Activated naive CD8-positive, alpha-beta T cell treated with anti-CD3 and anti-CD28 coated beads, Interleukin-2, amount 10 ng/mL, durations not matched to agents 7 days and 5 days (primary cell): ENCODE measurements at regions not wholly inside any gene's neighbourhood (a gene's known extent, or its start where the extent isn't known, plus 50 kb on each side); places are given as distances from the start of the nearest gene placed in this dataset.

Source experiments
- ATAC-seq: fragments of 150-1000 bp; cut with Tn5 transposase; one replicate; pipeline ENCODE4 v1.10.0; 2021; ENCODE audit warnings: low read depth, moderate library complexity
- POLR2A ChIA-PET: fragments of 350-600 bp; sonication (Branson Sonifier 250); formaldehyde crosslinking; loops from one replicate; lab custom pipeline; 2021; ENCODE audit warnings: antibody characterized with exemption; lab: Charles Lee
- DNase-seq: peaks from one replicate; pipeline ENCODE4 v3.0.0; 2021
- H3K27ac Mint-ChIP-seq: one replicate; pipeline ENCODE4 v1.8.0; 2022; ENCODE audit warnings: mild to moderate bottlenecking, mixed read lengths
- H3K27me3 Mint-ChIP-seq: one replicate; pipeline ENCODE4 v1.8.0; 2022; ENCODE audit warnings: mild to moderate bottlenecking, moderate library complexity, mixed read lengths
- H3K36me3 Mint-ChIP-seq: one replicate; pipeline ENCODE4 v1.8.0; 2021; ENCODE audit warnings: mild to moderate bottlenecking, mixed read lengths
- H3K4me1 Mint-ChIP-seq: one replicate; pipeline ENCODE4 v1.8.0; 2021; ENCODE audit warnings: mixed read lengths
- H3K4me3 Mint-ChIP-seq: one replicate; pipeline ENCODE4 v1.8.0; 2022; ENCODE audit warnings: mild to moderate bottlenecking, moderate library complexity, mixed read lengths
- H3K9me3 Mint-ChIP-seq: one replicate; pipeline ENCODE4 v1.8.0; 2021; ENCODE audit warnings: mixed read lengths

DNA sequence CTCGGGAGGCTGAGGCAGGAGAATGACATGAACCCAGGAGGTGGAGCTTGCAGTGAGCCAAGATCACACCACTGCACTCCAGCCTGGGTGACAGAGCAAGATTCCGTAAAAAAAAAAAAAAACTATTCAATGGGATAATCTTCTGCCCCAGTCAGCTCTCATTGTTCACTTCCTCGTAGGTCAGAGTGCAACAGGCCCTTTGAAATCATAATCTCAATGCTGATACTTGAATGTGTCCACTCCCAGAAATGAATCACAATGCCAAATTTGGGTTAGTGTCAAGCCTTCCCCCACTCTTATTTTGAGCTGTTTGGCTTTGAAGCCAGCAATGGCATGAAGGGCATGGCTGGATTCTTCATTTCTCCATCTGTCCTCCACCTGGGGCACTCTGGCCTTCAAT, 610.3 kb upstream of the KLF4 start:
- H3K4me1 Mint-ChIP-seq: no peaks in the 10 kb centered on the region
- no peaks in the 10 kb centered on the region for H3K27me3 Mint-ChIP-seq
- no peak for DNase-seq
- no peak overlapping the region for H3K4me3 Mint-ChIP-seq
- H3K27ac Mint-ChIP-seq: no peak overlapping the region
- H3K36me3 Mint-ChIP-seq: no peaks in the 10 kb centered on the region
- POLR2A ChIA-PET: no interaction called here
- no peak for ATAC-seq
- no peaks in the 10 kb centered on the region for H3K9me3 Mint-ChIP-seq

GRCh38 chr9:108095496-108095895, 605.9 kb upstream of the KLF4 start:
- no peak overlapping the region for H3K27ac Mint-ChIP-seq

DNA sequence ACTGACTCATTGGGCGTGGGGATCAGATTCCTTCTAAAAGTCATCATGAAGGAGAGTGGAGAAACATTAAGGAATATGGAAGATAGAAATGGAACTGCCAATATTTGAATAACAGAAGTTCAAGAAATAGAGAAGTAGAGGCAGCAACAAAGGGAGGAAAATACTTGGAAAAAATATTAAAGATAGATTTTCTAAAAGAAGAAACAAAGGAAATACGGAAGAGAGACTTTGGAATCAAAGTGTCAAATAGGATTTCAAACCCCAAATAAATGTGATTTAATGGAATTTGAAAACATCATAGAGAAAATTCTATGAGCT, 605.1 kb upstream of the KLF4 start:
- POLR2A ChIA-PET: no interaction called here
- Mint-ChIP-seq H3K36me3 (no peaks in the 10 kb centered on the region), H3K4me3 (no peak overlapping the region), H3K9me3 (no peaks in the 10 kb centered on the region), H3K27ac (no peak overlapping the region), H3K4me1 (no peaks in the 10 kb centered on the region), H3K27me3 (no peaks in the 10 kb centered on the region)
- DNase-seq: no peak
- no peak for ATAC-seq

More at GRCh38 chr9:108095496-108095895, 605.9 kb upstream of the KLF4 start:
- no peak overlapping the region for H3K4me3 Mint-ChIP-seq
- POLR2A ChIA-PET: no interaction called here
- no peaks in the 10 kb centered on the region for H3K27me3 Mint-ChIP-seq
- H3K4me1 Mint-ChIP-seq: no peaks in the 10 kb centered on the region
- H3K36me3 Mint-ChIP-seq: no peaks in the 10 kb centered on the region
- no peaks in the 10 kb centered on the region for H3K9me3 Mint-ChIP-seq
- ATAC-seq (no peak), DNase-seq (no peak)

DNA sequence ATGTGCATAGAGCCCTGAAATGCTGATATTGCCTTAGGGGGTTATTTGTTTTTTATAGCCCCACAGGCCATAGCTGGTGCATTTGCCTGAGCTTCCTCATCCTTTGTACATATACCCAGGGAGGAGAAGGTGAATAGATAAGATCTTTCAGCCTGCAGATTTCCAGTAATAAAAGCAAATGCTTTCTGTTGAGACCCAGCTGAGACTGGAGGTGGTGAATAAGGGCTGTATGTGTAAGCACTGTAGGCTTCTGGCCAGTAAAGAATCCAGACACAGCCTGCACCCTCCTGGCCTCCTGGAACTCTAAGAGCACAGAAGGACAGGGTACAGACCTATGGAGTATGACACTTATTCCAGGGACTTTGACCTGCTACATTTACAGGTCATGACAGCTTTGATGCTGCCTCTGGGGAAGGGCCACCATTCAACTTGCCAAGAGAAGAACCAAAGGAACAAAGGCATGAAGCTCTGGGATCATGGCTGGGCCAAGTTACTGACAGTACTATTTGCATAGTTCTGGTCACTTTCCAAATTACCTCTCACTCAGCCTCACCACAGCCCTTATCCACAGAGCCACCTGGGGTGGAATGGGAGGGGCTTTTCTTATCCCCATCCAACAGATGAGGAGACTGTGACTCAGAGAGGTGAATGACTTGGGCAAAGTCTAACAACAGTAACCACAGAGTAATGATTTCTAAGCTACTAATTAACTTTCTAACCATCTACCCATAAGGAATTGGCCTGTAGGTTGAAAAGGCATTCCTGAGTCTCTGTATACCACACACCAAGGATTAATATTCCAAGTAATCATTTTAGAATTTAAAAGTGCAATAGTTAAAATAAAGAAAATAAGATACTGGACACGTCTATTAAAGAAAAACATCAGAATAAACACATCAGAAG, 604.5 kb upstream of the KLF4 start:
- ATAC-seq: no peak
- Mint-ChIP-seq H3K4me1 (no peaks in the 10 kb centered on the region), H3K9me3 (no peaks in the 10 kb centered on the region), H3K27me3 (no peaks in the 10 kb centered on the region), H3K4me3 (no peak overlapping the region), H3K27ac (no peak overlapping the region), H3K36me3 (no peaks in the 10 kb centered on the region)
- POLR2A ChIA-PET: no interaction called here
- no peak for DNase-seq

DNA sequence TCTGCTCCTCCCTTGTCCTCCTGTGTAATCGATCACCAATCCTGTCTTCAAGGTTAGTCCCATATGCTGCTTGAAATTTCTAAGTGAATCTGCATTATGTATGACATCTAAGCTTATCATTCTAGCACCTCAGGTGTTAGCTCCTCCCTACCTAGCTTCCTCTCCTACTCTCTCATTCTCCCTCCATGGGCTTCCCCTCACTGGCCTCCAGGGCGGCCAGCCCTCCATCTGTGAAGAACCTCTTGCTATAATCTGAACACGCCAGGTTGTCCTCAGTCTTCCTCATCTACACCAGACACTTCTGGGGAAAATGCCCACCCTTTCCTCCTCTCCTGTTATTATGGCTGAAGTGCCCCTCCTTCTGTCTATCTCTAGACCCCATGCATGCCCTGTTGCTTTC, 599.3 kb upstream of the KLF4 start:
- no peak for DNase-seq
- Mint-ChIP-seq H3K4me1 (no peaks in the 10 kb centered on the region), H3K27ac (no peak overlapping the region), H3K27me3 (no peaks in the 10 kb centered on the region), H3K36me3 (no peaks in the 10 kb centered on the region), H3K9me3 (peaks cover 2% of the 10 kb centered on the region), H3K4me3 (no peak overlapping the region)
- ATAC-seq: no peak
- POLR2A ChIA-PET: no interaction called here

- Mint-ChIP-seq H3K27ac (no peak overlapping the region), H3K27me3 (no peaks in the 10 kb centered on the region), H3K36me3 (no peaks in the 10 kb centered on the region), H3K9me3 (peaks cover 2% of the 10 kb centered on the region), H3K4me1 (no peaks in the 10 kb centered on the region), H3K4me3 (no peak overlapping the region)
- no peak for ATAC-seq
- DNase-seq: no peak
- POLR2A ChIA-PET: no interaction called here
Observed at GRCh38 chr9:108087781-108088180, 598.2 kb upstream of the KLF4 start.

DNA sequence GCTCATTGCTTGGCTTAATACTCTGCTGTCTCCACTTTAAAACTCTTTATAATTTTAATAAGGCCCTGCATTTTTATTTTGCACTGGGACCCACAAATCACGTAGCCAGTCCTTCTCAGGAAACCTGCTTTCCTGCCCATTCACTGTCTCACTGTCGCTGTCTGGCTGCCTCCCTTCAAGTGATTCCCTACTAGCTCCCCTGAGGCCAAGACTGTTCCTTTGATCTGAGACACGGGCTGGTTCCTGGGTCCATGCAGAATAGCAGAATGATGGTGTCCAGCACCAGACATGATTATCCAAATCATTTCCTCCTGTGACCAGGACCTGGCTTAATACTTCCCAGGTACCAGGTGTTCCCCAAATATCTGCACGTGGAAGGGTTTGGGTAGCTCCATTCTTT, 597.1 kb upstream of the KLF4 start:
- ATAC-seq (no peak), DNase-seq (no peak)
- no peaks in the 10 kb centered on the region for H3K36me3 Mint-ChIP-seq
- peaks cover 2% of the 10 kb centered on the region for H3K9me3 Mint-ChIP-seq
- H3K27me3 Mint-ChIP-seq: no peaks in the 10 kb centered on the region
- POLR2A ChIA-PET: no interaction called here
- no peaks in the 10 kb centered on the region for H3K4me1 Mint-ChIP-seq
- no peak overlapping the region for H3K27ac Mint-ChIP-seq
- H3K4me3 Mint-ChIP-seq: no peak overlapping the region

DNA sequence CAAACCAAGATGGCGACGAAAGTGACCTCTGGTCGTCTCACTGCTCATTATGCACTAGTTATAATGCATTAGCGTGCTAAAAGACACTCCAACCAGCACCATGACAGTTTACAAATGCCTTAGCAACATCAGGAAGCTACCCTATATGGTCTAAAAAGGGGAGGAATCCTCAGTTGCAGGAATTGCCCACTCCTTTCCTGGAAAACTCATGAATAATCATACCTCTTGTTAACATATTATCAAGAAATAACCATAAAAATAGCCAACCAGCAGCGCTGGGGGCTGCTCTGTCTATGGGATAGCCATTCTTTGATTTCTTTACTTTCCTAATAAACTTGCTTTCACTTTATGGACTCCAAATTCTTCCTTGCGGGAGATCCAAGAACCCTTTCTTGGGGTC, 595.7 kb upstream of the KLF4 start:
- POLR2A ChIA-PET: no interaction called here
- DNase-seq (no peak), ATAC-seq (no peak)
- Mint-ChIP-seq H3K9me3 (peaks cover 2% of the 10 kb centered on the region), H3K4me1 (no peaks in the 10 kb centered on the region), H3K27ac (no peak overlapping the region), H3K36me3 (no peaks in the 10 kb centered on the region), H3K27me3 (no peaks in the 10 kb centered on the region), H3K4me3 (no peak overlapping the region)

- no peak overlapping the region for H3K4me3 Mint-ChIP-seq
- H3K27ac Mint-ChIP-seq: no peak overlapping the region
- no peaks in the 10 kb centered on the region for H3K27me3 Mint-ChIP-seq
- H3K4me1 Mint-ChIP-seq: no peaks in the 10 kb centered on the region
- ATAC-seq (no peak), DNase-seq (no peak)
- POLR2A ChIA-PET: no interaction called here
- peaks cover 2% of the 10 kb centered on the region for H3K9me3 Mint-ChIP-seq
- no peaks in the 10 kb centered on the region for H3K36me3 Mint-ChIP-seq
Observed at GRCh38 chr9:108083796-108084352, 594.3 kb upstream of the KLF4 start.

DNA sequence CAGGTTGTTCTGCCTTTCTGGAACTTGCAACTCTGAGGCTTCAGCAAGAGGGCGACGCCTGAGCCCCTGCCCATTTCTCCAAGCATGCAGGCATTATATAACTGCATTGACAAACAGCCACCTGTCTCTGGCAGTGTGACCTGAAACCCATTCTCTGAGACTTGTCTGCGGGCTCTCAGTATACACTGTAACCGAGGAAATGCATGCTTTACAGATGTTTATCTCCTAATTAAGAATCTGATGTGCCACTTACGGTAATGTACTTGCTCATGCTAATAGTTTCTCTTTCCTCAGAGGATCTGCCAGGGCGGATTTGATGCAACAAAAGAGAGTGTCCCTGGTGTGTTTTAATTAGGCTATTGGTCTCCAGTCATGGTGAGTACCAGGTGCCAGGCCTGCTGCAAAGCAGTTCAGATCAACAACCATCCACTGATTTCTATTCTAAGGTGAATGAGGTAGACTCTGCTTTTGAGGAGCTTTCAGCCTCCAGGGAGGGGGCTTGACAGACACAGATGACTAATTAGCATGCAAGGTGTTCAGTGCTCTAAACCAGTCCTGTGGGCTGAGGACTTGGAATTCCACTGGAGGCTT, 593.7 kb upstream of the KLF4 start:
- H3K27ac Mint-ChIP-seq: no peak overlapping the region
- H3K9me3 Mint-ChIP-seq: peaks cover 4% of the 10 kb centered on the region
- no peak for ATAC-seq
- DNase-seq: no peak
- no peaks in the 10 kb centered on the region for H3K27me3 Mint-ChIP-seq
- H3K36me3 Mint-ChIP-seq: no peaks in the 10 kb centered on the region
- POLR2A ChIA-PET: no interaction called here
- H3K4me1 Mint-ChIP-seq: no peaks in the 10 kb centered on the region
- no peak overlapping the region for H3K4me3 Mint-ChIP-seq

GRCh38 chr9:108081112-108081511, 591.5 kb upstream of the KLF4 start:
- Mint-ChIP-seq H3K4me3 (no peak overlapping the region), H3K27me3 (no peaks in the 10 kb centered on the region), H3K9me3 (peaks cover 8% of the 10 kb centered on the region), H3K4me1 (no peaks in the 10 kb centered on the region), H3K27ac (no peak overlapping the region), H3K36me3 (no peaks in the 10 kb centered on the region)
- no peak for ATAC-seq
- POLR2A ChIA-PET: no interaction called here
- DNase-seq: no peak

GRCh38 chr9:108080285-108080684, 590.7 kb upstream of the KLF4 start:
- DNase-seq: no peak
- H3K9me3 Mint-ChIP-seq: peaks cover 5% of the 10 kb centered on the region
- POLR2A ChIA-PET: no interaction called here
- no peak overlapping the region for H3K27ac Mint-ChIP-seq
- H3K27me3 Mint-ChIP-seq: no peaks in the 10 kb centered on the region
- no peak overlapping the region for H3K4me3 Mint-ChIP-seq
- no peaks in the 10 kb centered on the region for H3K36me3 Mint-ChIP-seq
- no peaks in the 10 kb centered on the region for H3K4me1 Mint-ChIP-seq
- no peak for ATAC-seq

DNA sequence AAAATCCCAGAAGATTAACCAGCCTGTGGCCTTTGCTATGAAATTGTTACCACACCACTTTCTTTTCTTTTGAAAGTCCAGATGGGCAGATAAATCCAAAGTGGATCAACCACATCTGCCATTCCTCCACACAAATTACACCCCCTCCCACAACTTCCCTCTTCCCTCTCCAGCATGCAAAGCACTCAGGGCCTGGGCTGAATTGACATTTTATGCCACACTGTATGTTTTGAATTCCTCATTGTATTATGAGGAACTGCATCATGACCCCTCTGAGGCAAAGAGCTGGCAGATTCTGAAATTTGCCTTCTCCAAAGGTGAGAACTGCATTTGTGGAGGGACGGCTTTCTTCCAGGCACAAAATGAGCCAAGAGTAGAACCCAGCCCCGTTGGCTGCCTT, 589.2 kb upstream of the KLF4 start:
- Mint-ChIP-seq H3K9me3 (peaks cover 8% of the 10 kb centered on the region), H3K27ac (no peak overlapping the region), H3K36me3 (no peaks in the 10 kb centered on the region), H3K4me3 (no peak overlapping the region), H3K4me1 (no peaks in the 10 kb centered on the region), H3K27me3 (no peaks in the 10 kb centered on the region)
- DNase-seq (no peak), ATAC-seq (no peak)
- POLR2A ChIA-PET: no interaction called here

GRCh38 chr9:108078375-108078774, 588.8 kb upstream of the KLF4 start:
- POLR2A ChIA-PET: no interaction called here
- ATAC-seq: no peak
- H3K27ac Mint-ChIP-seq: no peak overlapping the region
- H3K9me3 Mint-ChIP-seq: peaks cover 8% of the 10 kb centered on the region
- no peaks in the 10 kb centered on the region for H3K27me3 Mint-ChIP-seq
- DNase-seq: no peak
- no peaks in the 10 kb centered on the region for H3K4me1 Mint-ChIP-seq
- no peaks in the 10 kb centered on the region for H3K36me3 Mint-ChIP-seq
- no peak overlapping the region for H3K4me3 Mint-ChIP-seq
